K562 (cell line): ENCODE measurements at regions not wholly inside any gene's neighbourhood (a gene's known extent, or its start where the extent isn't known, plus 50 kb on each side); places are given as distances from the start of the nearest gene placed in this dataset.

Source experiments
- CHD4 ChIP-seq: fragments of 200-600 bp; sonication (generic); IDR thresholded peaks from 3 replicates; pipeline ENCODE4 v1.6.1; 2012; ENCODE audit warnings: low read depth, mild to moderate bottlenecking, mixed read lengths, low read length, inconsistent platforms; ENCODE audit not compliant: insufficient read depth, insufficient replicate concordance, poor library complexity, severe bottlenecking
- ZNF57 ChIP-seq: fragments of 450-650 bp; formaldehyde crosslinking; IDR thresholded peaks from 2 replicates; pipeline ENCODE4 v1.4.0; 2020; ENCODE audit warnings: mild to moderate bottlenecking, moderate library complexity
- TF ChIP-seq, protein P1 (sequence below): conservative IDR thresholded peaks from 2 replicates; pipeline ENCODE4 v1.6.1; 2011; ENCODE audit warnings: low read depth, mild to moderate bottlenecking, low read length; ENCODE audit not compliant: control insufficient read depth

DNA sequence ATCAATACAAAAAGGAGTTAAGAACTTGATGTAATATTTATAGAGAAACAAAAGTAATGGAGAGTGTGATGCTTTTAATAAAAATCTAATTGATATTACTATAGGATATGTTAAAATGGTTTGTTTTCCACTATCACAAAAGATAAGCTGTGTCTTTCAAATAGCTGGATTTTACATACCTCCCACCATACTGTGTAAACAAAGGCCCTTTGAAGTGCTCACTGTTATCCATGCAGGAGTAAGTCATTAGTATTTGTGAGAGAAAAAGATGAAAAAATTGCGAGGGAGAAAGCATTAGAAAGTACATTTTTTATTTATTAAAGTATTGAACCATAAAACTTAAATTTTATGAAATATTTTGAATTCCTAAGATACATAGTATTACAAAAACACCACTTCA, 733.0 kb downstream of the GRIK2 start:
- TF ChIP-seq, protein P1, sequence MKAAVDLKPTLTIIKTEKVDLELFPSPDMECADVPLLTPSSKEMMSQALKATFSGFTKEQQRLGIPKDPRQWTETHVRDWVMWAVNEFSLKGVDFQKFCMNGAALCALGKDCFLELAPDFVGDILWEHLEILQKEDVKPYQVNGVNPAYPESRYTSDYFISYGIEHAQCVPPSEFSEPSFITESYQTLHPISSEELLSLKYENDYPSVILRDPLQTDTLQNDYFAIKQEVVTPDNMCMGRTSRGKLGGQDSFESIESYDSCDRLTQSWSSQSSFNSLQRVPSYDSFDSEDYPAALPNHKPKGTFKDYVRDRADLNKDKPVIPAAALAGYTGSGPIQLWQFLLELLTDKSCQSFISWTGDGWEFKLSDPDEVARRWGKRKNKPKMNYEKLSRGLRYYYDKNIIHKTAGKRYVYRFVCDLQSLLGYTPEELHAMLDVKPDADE, result no peak
- TF ChIP-seq CHD4 (no peak), ZNF57 (CRISPR knock-in tag) (no peak)
